GM13977 (cell line): ENCODE measurements at regions not wholly inside any gene's neighbourhood (a gene's known extent, or its start where the extent isn't known, plus 50 kb on each side); places are given as distances from the start of the nearest gene placed in this dataset.

Experiments used
- DNase-seq: peaks from one replicate; pipeline ENCODE4 v3.0.0; 2012; ENCODE audit warnings: low spot score
- CTCF ChIP-seq: IDR thresholded peaks from 2 replicates; pipeline ENCODE4 v1.5.1; 2012; ENCODE audit warnings: mild to moderate bottlenecking, control low read depth; ENCODE audit not compliant: insufficient read depth; ENCODE audit errors: extremely low read depth, missing control alignments
- in situ Hi-C: fragments of 300-500 bp; cut with MboI; formaldehyde crosslinking; loops from one replicate; pipeline ENCODE4 v1.12.0; 2022; ENCODE audit warnings: low sequenced_read_pairs, low pct_unique_long_range_greater_than_20kb, mixed read lengths, inconsistent platforms; ENCODE audit not compliant: unreplicated experiment

GRCh38 chr3:181872887-181873286 is 161.2 kb downstream of the SOX2 start:
- TF ChIP-seq CTCF = no peak
- no peak for DNase-seq
- in situ Hi-C loops = no loop called here

GRCh38 chr3:181879926-181880325 is 168.2 kb downstream of the SOX2 start:
- no peak for DNase-seq
- in situ Hi-C loops = no loop called here
- TF ChIP-seq CTCF = no peak

- no peak for TF ChIP-seq CTCF
- no peak for DNase-seq
- in situ Hi-C loops = no loop called here
These were observed 168.6 kb downstream of the SOX2 start for GRCh38 chr3:181880331-181880730.

GRCh38 chr3:181881749-181882148 is 170.0 kb downstream of the SOX2 start:
- DNase-seq = no peak
- in situ Hi-C loops = no loop called here
- no peak for TF ChIP-seq CTCF

- no peak for TF ChIP-seq CTCF
- in situ Hi-C loops = no loop called here
- DNase-seq = no peak
These were observed 174.3 kb downstream of the SOX2 start for GRCh38 chr3:181885868-181886630.

- DNase-seq = no peak
- no peak for TF ChIP-seq CTCF
- in situ Hi-C loops = no loop called here
These were observed 175.0 kb downstream of the SOX2 start for GRCh38 chr3:181886676-181887075.
